ENCODE measurements at regions not wholly inside any gene's neighbourhood (a gene's known extent, or its start where the extent isn't known, plus 50 kb on each side); places are given as distances from the start of the nearest gene placed in this dataset.

- TF ChIP-seq POLR2A (IDR thresholded peaks at IDR 0.05) (no peak), CTCF (IDR thresholded peaks at IDR 0.05) (no peak)
These were observed 183.2 kb upstream of the WDFY3 start for GRCh38 chr4:85149676-85150075.
